Activated B cell treated with CpG ODN at 0.5 μM for 24 hours (primary cell): ENCODE measurements at regions not wholly inside any gene's neighbourhood (a gene's known extent, or its start where the extent isn't known, plus 50 kb on each side); places are given as distances from the start of the nearest gene placed in this dataset.

ENCODE experiments used
- ATAC-seq: fragments of 200-7000 bp; cut with Tn5 transposase; one replicate; pipeline ENCODE4 v1.10.0; 2021; ENCODE audit warnings: low read depth, mild to moderate bottlenecking, moderate library complexity
- CTCF ChIA-PET: fragments of 350-600 bp; sonication (Branson Sonifier 250); formaldehyde crosslinking; loops from one replicate; lab custom pipeline; 2021; ENCODE audit warnings: antibody characterized with exemption; lab: Charles Lee
- POLR2A ChIA-PET: fragments of 350-600 bp; sonication (Branson Sonifier 250); formaldehyde crosslinking; loops from one replicate; lab custom pipeline; 2021; ENCODE audit warnings: antibody characterized with exemption; lab: Charles Lee
- DNase-seq: peaks from one replicate; pipeline ENCODE4 v3.0.0; 2022
- H3K27ac Mint-ChIP-seq: one replicate; pipeline ENCODE4 v1.8.0; 2020; ENCODE audit warnings: mixed read lengths
- H3K27me3 Mint-ChIP-seq: one replicate; pipeline ENCODE4 v1.8.0; 2021; ENCODE audit warnings: mixed read lengths
- H3K36me3 Mint-ChIP-seq: one replicate; pipeline ENCODE4 v1.8.0; 2021; ENCODE audit warnings: low read depth, mixed read lengths
- H3K4me1 Mint-ChIP-seq: one replicate; pipeline ENCODE4 v1.8.0; 2021; ENCODE audit warnings: mixed read lengths
- H3K4me3 Mint-ChIP-seq: one replicate; pipeline ENCODE4 v1.8.0; 2020; ENCODE audit warnings: mild to moderate bottlenecking, mixed read lengths
- H3K9me3 Mint-ChIP-seq: one replicate; pipeline ENCODE4 v1.8.0; 2020; ENCODE audit warnings: mixed read lengths
- CTCF ChIP-seq: fragments of 200-600 bp; IDR thresholded peaks from one replicate; pipeline ENCODE4 v1.8.0; 2022; ENCODE audit warnings: antibody characterized with exemption, mild to moderate bottlenecking
- intact Hi-C: fragments of 100-400 bp; cut with micrococcal nuclease; formaldehyde crosslinking; loops from one replicate; pipeline ENCODE4 v1.15.1; 2024

- ATAC-seq (no peak), DNase-seq (no peak)
- Mint-ChIP-seq H3K27ac (no peak overlapping the region), H3K4me3 (no peak overlapping the region), H3K4me1 (no peaks in the 10 kb centered on the region), H3K36me3 (no peaks in the 10 kb centered on the region), H3K9me3 (peaks cover 8% of the 10 kb centered on the region), H3K27me3 (no peaks in the 10 kb centered on the region)
- intact Hi-C loops, result no loop called here
- CTCF ChIA-PET, result no interaction called here
- TF ChIP-seq CTCF, result no peak
- POLR2A ChIA-PET, result no interaction called here
Measured at GRCh38 chr6:19368511-19368910, 468.7 kb upstream of the ID4 start.

GRCh38 chr6:19369785-19370184 is 467.4 kb upstream of the ID4 start:
- no peaks in the 10 kb centered on the region for H3K36me3 Mint-ChIP-seq
- no peak overlapping the region for H3K4me3 Mint-ChIP-seq
- no peaks in the 10 kb centered on the region for H3K4me1 Mint-ChIP-seq

GRCh38 chr6:19370831-19371230 is 466.3 kb upstream of the ID4 start:
- H3K36me3 Mint-ChIP-seq, result no peaks in the 10 kb centered on the region
- DNase-seq (no peak), ATAC-seq (no peak)
- no peak overlapping the region for H3K4me3 Mint-ChIP-seq
- peaks cover 6% of the 10 kb centered on the region for H3K9me3 Mint-ChIP-seq
- H3K27ac Mint-ChIP-seq, result no peak overlapping the region
- no peaks in the 10 kb centered on the region for H3K27me3 Mint-ChIP-seq
- ChIA-PET POLR2A (no interaction called here), CTCF (no interaction called here)
- no peak for TF ChIP-seq CTCF
- H3K4me1 Mint-ChIP-seq, result no peaks in the 10 kb centered on the region
- intact Hi-C loops, result no loop called here

More at GRCh38 chr6:19369785-19370184, 467.4 kb upstream of the ID4 start:
- ATAC-seq (no peak), DNase-seq (no peak)
- TF ChIP-seq CTCF, result no peak
- intact Hi-C loops, result no loop called here
- ChIA-PET POLR2A (no interaction called here), CTCF (no interaction called here)
- H3K27ac Mint-ChIP-seq, result no peak overlapping the region
- H3K9me3 Mint-ChIP-seq, result peaks cover 6% of the 10 kb centered on the region
- H3K27me3 Mint-ChIP-seq, result no peaks in the 10 kb centered on the region

- CTCF ChIA-PET, result no interaction called here
- TF ChIP-seq CTCF, result no peak
- peaks cover 4% of the 10 kb centered on the region for H3K9me3 Mint-ChIP-seq
- ATAC-seq (no peak), DNase-seq (no peak)
- no peaks in the 10 kb centered on the region for H3K36me3 Mint-ChIP-seq
- no peak overlapping the region for H3K4me3 Mint-ChIP-seq
- H3K27ac Mint-ChIP-seq, result no peak overlapping the region
- no peaks in the 10 kb centered on the region for H3K4me1 Mint-ChIP-seq
- POLR2A ChIA-PET, result no interaction called here
- no peaks in the 10 kb centered on the region for H3K27me3 Mint-ChIP-seq
- intact Hi-C loops, result no loop called here
Measured at GRCh38 chr6:19375613-19376012, 461.6 kb upstream of the ID4 start.

- CTCF ChIA-PET, result no interaction called here
- ATAC-seq (no peak), DNase-seq (no peak)
- no peak for TF ChIP-seq CTCF
- Mint-ChIP-seq H3K4me1 (no peaks in the 10 kb centered on the region), H3K4me3 (no peak overlapping the region), H3K36me3 (no peaks in the 10 kb centered on the region), H3K27me3 (no peaks in the 10 kb centered on the region), H3K9me3 (no peaks in the 10 kb centered on the region), H3K27ac (no peak overlapping the region)
- intact Hi-C loops, result no loop called here
- POLR2A ChIA-PET, result no interaction called here
Measured at GRCh38 chr6:19377722-19378121, 459.4 kb upstream of the ID4 start.
